Renal cortical epithelial cell (primary cell): ENCODE measurements at regions not wholly inside any gene's neighbourhood (a gene's known extent, or its start where the extent isn't known, plus 50 kb on each side); places are given as distances from the start of the nearest gene placed in this dataset.
A peak's percentile ranks its signal among the peaks of the same experiment; 100 is the strongest.
"Not testable (repeated sequence)": the region's sequence is repeated elsewhere in the genome, so short reads cannot be mapped to it uniquely, and the experiment has no call there.

Source experiments
- DNase-seq: peaks from one replicate; pipeline ENCODE4 v3.0.0-alpha.2; 2011; ENCODE audit warnings: low read depth

GRCh38 chr15:87579537-87579936, 677.0 kb downstream of the NTRK3 start:
- no peak for DNase-seq

GRCh38 chr15:87578776-87579175, 677.8 kb downstream of the NTRK3 start:
- no peak for DNase-seq

GRCh38 chr15:87577336-87577735, 679.2 kb downstream of the NTRK3 start:
- no peak for DNase-seq

- no peak for DNase-seq
Observed at GRCh38 chr15:87576486-87577176, 679.9 kb downstream of the NTRK3 start.

GRCh38 chr15:87575896-87576473, 680.6 kb downstream of the NTRK3 start:
- no peak for DNase-seq

GRCh38 chr15:87573534-87573933, 683.0 kb downstream of the NTRK3 start:
- DNase-seq, result no peak

- DNase-seq, result no peak
Observed at GRCh38 chr15:87573039-87573438, 683.5 kb downstream of the NTRK3 start.

GRCh38 chr15:87572381-87572910, 684.1 kb downstream of the NTRK3 start:
- no peak for DNase-seq

GRCh38 chr15:87570206-87570605, 686.3 kb downstream of the NTRK3 start:
- DNase-seq, result peak; percentile 24

GRCh38 chr15:87569581-87569980, 687.0 kb downstream of the NTRK3 start:
- DNase-seq, result no peak

- no peak for DNase-seq
Observed at GRCh38 chr15:87567406-87568030, 689.0 kb downstream of the NTRK3 start.

GRCh38 chr15:87566236-87566635, 690.3 kb downstream of the NTRK3 start:
- DNase-seq, result no peak

- no peak for DNase-seq
Observed at GRCh38 chr15:87564681-87565080, 691.9 kb downstream of the NTRK3 start.

GRCh38 chr15:87563869-87564268, 692.7 kb downstream of the NTRK3 start:
- no peak for DNase-seq

GRCh38 chr15:87562203-87562602, 694.3 kb downstream of the NTRK3 start:
- DNase-seq, result no peak

- no peak for DNase-seq
Observed at GRCh38 chr15:87561641-87562040, 694.9 kb downstream of the NTRK3 start.

GRCh38 chr15:87557881-87558280, 698.7 kb downstream of the NTRK3 start:
- DNase-seq, result no peak

GRCh38 chr15:87556886-87557285, 699.7 kb downstream of the NTRK3 start:
- no peak for DNase-seq

- DNase-seq, result no peak
Observed at GRCh38 chr15:87549860-87550259, 706.7 kb downstream of the NTRK3 start.

- DNase-seq, result no peak
Observed at GRCh38 chr15:87549296-87549695, 707.2 kb downstream of the NTRK3 start.

GRCh38 chr15:87548590-87548989, 707.9 kb downstream of the NTRK3 start:
- DNase-seq, result not testable (repeated sequence)

- no peak for DNase-seq
Observed at GRCh38 chr15:87547470-87548181, 708.9 kb downstream of the NTRK3 start.
